K562 (cell line): ENCODE measurements at regions not wholly inside any gene's neighbourhood (a gene's known extent, or its start where the extent isn't known, plus 50 kb on each side); places are given as distances from the start of the nearest gene placed in this dataset.

Experiments
- ATAC-seq: fragments of 200-7000 bp; cut with Tn5 transposase; 3 replicates; pipeline ENCODE4 v1.9.1; 2020; ENCODE audit warnings: moderate library complexity
- BruUV-seq: library from RNA; stranded (reverse); fragments of 400-500 nt; replicated peaks from 2 replicates; lab custom pipeline; 2021; lab: Mats Ljungman, UMichigan
- CTCF ChIA-PET: fragments of 300-600 bp; formaldehyde crosslinking; extraction: SDS; loops from one replicate; lab custom pipeline; 2021; ENCODE audit warnings: low intra/inter-chr PET ratio; lab: Yijun Ruan, JAX
- POLR2A ChIA-PET: fragments of 300-600, 350-650 bp; sonication (Branson Sonifier 250); formaldehyde crosslinking; extraction: SDS; loops from one replicate; lab custom pipeline; 2021; ENCODE audit warnings: antibody characterized with exemption, inconsistent platforms; lab: Yijun Ruan, JAX
- DNase-seq, 4 experiments: peaks; one replicate each; pipeline versions ENCODE4 v3.0.0 to v3.0.0-alpha.2; 2011 to 2018; ENCODE audit warnings: low spot score in 3 of 4, mixed read lengths in 3 of 4; ENCODE audit errors: extremely low read depth in 1 of 4
- FAIRE-seq: peaks from 2 replicates; lab custom pipeline; 2011; peaks lifted over from hg19 to GRCh38; lab: Jason Lieb, UNC
- H2AFZ ChIP-seq: 2 replicates; pipeline ENCODE4 v1.6.0; 2011; ENCODE audit warnings: low read depth, low read length, control low read depth, inconsistent platforms
- H3K27ac ChIP-seq: fragments of 200-600 bp; 3 replicates; pipeline ENCODE4 v1.8.0; 2011; ENCODE audit warnings: low read depth, mild to moderate bottlenecking, control low read depth, inconsistent platforms, low read length, moderate library complexity, mixed read lengths; ENCODE audit errors: extremely low read depth
- H3K27me3 ChIP-seq, 2 experiments: fragments of 300-600 bp in 1 of 2; 2 replicates in 1 of 2; 3 replicates in 1 of 2; pipeline versions ENCODE4 v1.6.0 to v1.8.0; 2011; ENCODE audit warnings: inconsistent platforms in 2 of 2, low read length in 2 of 2, mild to moderate bottlenecking in 1 of 2, mixed read lengths in 1 of 2, moderate library complexity in 1 of 2; ENCODE audit not compliant: control insufficient read depth in 2 of 2, insufficient read depth in 2 of 2
- H3K36me3 ChIP-seq: fragments of 300-600 bp; 3 replicates; pipeline ENCODE4 v1.8.0; 2011; ENCODE audit warnings: mild to moderate bottlenecking, low read length, inconsistent platforms; ENCODE audit not compliant: control insufficient read depth, insufficient read depth
- H3K4me1 ChIP-seq, 2 experiments: fragments of 200-600 bp in 1 of 2; replicated peaks in 1 of 2; 2 replicates in 1 of 2; 3 replicates in 1 of 2; pipeline versions ENCODE4 v1.5.1 to v1.8.0; 2011; ENCODE audit warnings: inconsistent platforms in 2 of 2, low read length in 2 of 2, mild to moderate bottlenecking in 1 of 2, mixed read lengths in 1 of 2, moderate library complexity in 1 of 2; ENCODE audit not compliant: control insufficient read depth in 2 of 2, insufficient read depth in 2 of 2
- H3K4me2 ChIP-seq: 2 replicates; pipeline ENCODE4 v1.6.1; 2011; ENCODE audit warnings: low read length, control low read depth, inconsistent platforms, mixed read lengths; ENCODE audit not compliant: insufficient read depth
- H3K4me3 ChIP-seq: fragments of 200-600 bp; sonication (generic), shearing (Covaris generic); 2 replicates; pipeline ENCODE4 v1.5.1; 2016; ENCODE audit warnings: control low read depth, inconsistent platforms
- H3K79me2 ChIP-seq: fragments of 200-600 bp; 3 replicates; pipeline ENCODE4 v1.8.0; 2011; ENCODE audit warnings: low read length, inconsistent platforms; ENCODE audit not compliant: control insufficient read depth, insufficient read depth
- H3K9ac ChIP-seq, 2 experiments: 2 replicates each; pipeline versions ENCODE4 v1.6.0 to v1.6.1; 2011; ENCODE audit warnings: low read depth in 2 of 2, low read length in 2 of 2, control low read depth in 1 of 2, inconsistent platforms in 1 of 2, mild to moderate bottlenecking in 1 of 2, mixed read lengths in 1 of 2; ENCODE audit not compliant: insufficient read depth in 1 of 2
- H3K9me1 ChIP-seq: one replicate; pipeline ENCODE4 v1.6.0; 2011; ENCODE audit warnings: inconsistent platforms, mild to moderate bottlenecking, low read length, moderate library complexity; ENCODE audit not compliant: control insufficient read depth, insufficient read depth
- H3K9me3 ChIP-seq: replicated peaks from 2 replicates; pipeline ENCODE4 v1.5.1; 2011; ENCODE audit warnings: low read depth, low read length, inconsistent platforms; ENCODE audit not compliant: control insufficient read depth, insufficient read depth
- H4K20me1 ChIP-seq: replicated peaks from 2 replicates; pipeline ENCODE4 v1.6.1; 2011; ENCODE audit warnings: low read length, inconsistent platforms, mixed read lengths; ENCODE audit not compliant: control insufficient read depth, insufficient read depth
- PBX2 ChIP-seq, 2 experiments: IDR thresholded peaks in 1 of 2; conservative IDR thresholded peaks in 1 of 2; 2 replicates each; pipeline ENCODE4 v1.6.1; 2016; ENCODE audit warnings: low read depth in 2 of 2, mild to moderate bottlenecking in 1 of 2, missing compliant biosample characterization in 1 of 2, missing genetic modification characterization in 1 of 2, moderate library complexity in 1 of 2
- WGBS: fragments of 100-300 bp; shearing (Covaris generic); methylation state at CpG from one replicate; pipeline ENCODE4 v1.1.6; 2016; ENCODE audit warnings: low coverage, mixed read lengths; ENCODE audit not compliant: insufficient coverage; ENCODE audit errors: missing lambda C conversion rate; 5-methylcytosine and 5-hydroxymethylcytosine counted together
- in situ Hi-C: fragments of 300-500 bp; cut with MboI; formaldehyde crosslinking; loops from 4 replicates; pipeline ENCODE4 v1.15.0; 2018; ENCODE audit warnings: inconsistent platforms, mixed read lengths
- intact Hi-C: fragments of 100-400 bp; cut with micrococcal nuclease; formaldehyde crosslinking; loops from 2 replicates; pipeline ENCODE4 v1.14.2; 2022

GRCh38 chr15:48020166-48020565 is 100.6 kb upstream of the SLC24A5 start:
- in situ Hi-C loops, result no loop called here
- Histone ChIP-seq H3K36me3 (no peaks in the 10 kb centered on the region), H3K9me3 (no peaks in the 10 kb centered on the region), H3K4me2 (no peak overlapping the region), H2AFZ (no peak overlapping the region), H3K27me3 (no peaks in the 10 kb centered on the region), H3K9ac (no peak overlapping the region), H3K9me1 (no peaks in the 10 kb centered on the region), H3K27ac (no peak overlapping the region), H3K4me1 (no peaks in the 10 kb centered on the region), H4K20me1 (no peaks in the 10 kb centered on the region), H3K79me2 (no peaks in the 10 kb centered on the region), H3K4me3 (no peak overlapping the region)
- ChIA-PET CTCF (no interaction called here), POLR2A (no interaction called here)
- no peak for FAIRE-seq
- DNase-seq, result no peak
- no TSS peak for BruUV-seq
- ATAC-seq, result no peak
- TF ChIP-seq PBX2 (CRISPR knock-in tag; IDR thresholded peaks at IDR 0.05; ENCODE audit: low read depth) (no peak), PBX2 (tag; conservative IDR thresholded peaks at IDR 0.05; ENCODE audit: low read depth) (no peak)
- TF ChIP-seq, all 486 proteins: peak for 0
- intact Hi-C loops, result no loop called here
- WGBS, result 4% methylated on average over 6 of the region's 6 CpGs
